ENCODE measurements at regions not wholly inside any gene's neighbourhood (a gene's known extent, or its start where the extent isn't known, plus 50 kb on each side); places are given as distances from the start of the nearest gene placed in this dataset.

GRCh38 chr1:106912131-106912530 is 144.3 kb upstream of the PRMT6 start:
- WGBS = 77% methylated on average over 3 of the region's 3 CpGs
- no peaks in the 10 kb centered on the region for H3K9me3 ChIP-seq
- no peaks in the 10 kb centered on the region for H3K4me1 ChIP-seq (replicated peaks)
- TF ChIP-seq POLR2A (IDR thresholded peaks at IDR 0.05) (no peak), POLR2AphosphoS5 (IDR thresholded peaks at IDR 0.05) (no peak), CTCF (IDR thresholded peaks at IDR 0.05) (no peak)
- no peak for DNase-seq (ENCODE audit: low spot score)
- no peak overlapping the region for H3K4me3 ChIP-seq
- H3K36me3 ChIP-seq = no peaks in the 10 kb centered on the region
- no peak overlapping the region for H3K27ac ChIP-seq
- no peaks in the 10 kb centered on the region for H3K27me3 ChIP-seq (replicated peaks; ENCODE audit: insufficient read depth)
- intact Hi-C loops (cut with DNase I) = loop anchor here (2.0 kb wide), 1 partner anchor 47 kb away; no protein-coding TSS in a partner anchor

GRCh38 chr1:106921186-106921585 is 135.3 kb upstream of the PRMT6 start:
- H3K27me3 ChIP-seq (replicated peaks; ENCODE audit: insufficient read depth) = no peaks in the 10 kb centered on the region
- no peak overlapping the region for H3K27ac ChIP-seq
- no peak overlapping the region for H3K4me3 ChIP-seq
- H3K9me3 ChIP-seq = no peaks in the 10 kb centered on the region
- intact Hi-C loops (cut with DNase I) = no loop called here
- H3K4me1 ChIP-seq (replicated peaks) = no peaks in the 10 kb centered on the region
- no peak for TF ChIP-seq POLR2A (IDR thresholded peaks at IDR 0.05)
- no peak for TF ChIP-seq CTCF (IDR thresholded peaks at IDR 0.05)
- TF ChIP-seq POLR2AphosphoS5 (IDR thresholded peaks at IDR 0.05) = no peak
- H3K36me3 ChIP-seq = no peaks in the 10 kb centered on the region
- no peak for DNase-seq (ENCODE audit: low spot score)

GRCh38 chr1:106924360-106924759 is 132.1 kb upstream of the PRMT6 start:
- Histone ChIP-seq H3K4me3 (no peak overlapping the region), H3K27me3 (replicated peaks; ENCODE audit: insufficient read depth) (no peaks in the 10 kb centered on the region), H3K9me3 (no peaks in the 10 kb centered on the region), H3K4me1 (replicated peaks) (no peaks in the 10 kb centered on the region), H3K36me3 (no peaks in the 10 kb centered on the region), H3K27ac (no peak overlapping the region)
- intact Hi-C loops (cut with DNase I) = no loop called here
- WGBS = 67% methylated on average over 5 of the region's 5 CpGs
- TF ChIP-seq POLR2A (IDR thresholded peaks at IDR 0.05) (no peak), POLR2AphosphoS5 (IDR thresholded peaks at IDR 0.05) (no peak), CTCF (IDR thresholded peaks at IDR 0.05) (no peak)
- DNase-seq (ENCODE audit: low spot score) = no peak

GRCh38 chr1:106925750-106926149 is 130.7 kb upstream of the PRMT6 start:
- Histone ChIP-seq H3K4me1 (replicated peaks) (no peaks in the 10 kb centered on the region), H3K27ac (no peak overlapping the region), H3K4me3 (no peak overlapping the region), H3K9me3 (no peaks in the 10 kb centered on the region), H3K36me3 (no peaks in the 10 kb centered on the region), H3K27me3 (replicated peaks; ENCODE audit: insufficient read depth) (no peaks in the 10 kb centered on the region)
- intact Hi-C loops (cut with DNase I) = no loop called here
- TF ChIP-seq POLR2A (IDR thresholded peaks at IDR 0.05) (no peak), CTCF (IDR thresholded peaks at IDR 0.05) (no peak), POLR2AphosphoS5 (IDR thresholded peaks at IDR 0.05) (no peak)
- no peak for DNase-seq (ENCODE audit: low spot score)

GRCh38 chr1:106926803-106927582 is 129.5 kb upstream of the PRMT6 start:
- no peak for DNase-seq (ENCODE audit: low spot score)
- Histone ChIP-seq H3K4me3 (no peak overlapping the region), H3K9me3 (no peaks in the 10 kb centered on the region), H3K27ac (no peak overlapping the region), H3K36me3 (no peaks in the 10 kb centered on the region), H3K4me1 (replicated peaks) (no peaks in the 10 kb centered on the region), H3K27me3 (replicated peaks; ENCODE audit: insufficient read depth) (no peaks in the 10 kb centered on the region)
- WGBS = 83% methylated on average over 5 of the region's 5 CpGs
- TF ChIP-seq CTCF (IDR thresholded peaks at IDR 0.05) (no peak), POLR2AphosphoS5 (IDR thresholded peaks at IDR 0.05) (no peak), POLR2A (IDR thresholded peaks at IDR 0.05) (no peak)
- intact Hi-C loops (cut with DNase I) = no loop called here
